Tibial nerve (tissue), 4 donors: ENCODE measurements at regions not wholly inside any gene's neighbourhood (a gene's known extent, or its start where the extent isn't known, plus 50 kb on each side); places are given as distances from the start of the nearest gene placed in this dataset.

ENCODE experiments used
- EP300 ChIP-seq, 2 donors: sonication (generic); formaldehyde crosslinking; IDR thresholded peaks; one replicate each; pipeline ENCODE4 v1.6.1; 2017; ENCODE audit warnings: antibody characterized with exemption in 2 of 2, mild to moderate bottlenecking in 1 of 2
- POLR2A ChIP-seq, 2 donors: fragments of 450-650 bp; IDR thresholded peaks; one replicate each; pipeline ENCODE4 v1.6.1; 2017; ENCODE audit warnings: antibody characterized with exemption in 2 of 2, mild to moderate bottlenecking in 2 of 2, moderate library complexity in 2 of 2
- TF ChIP-seq, protein P1 (sequence below), 5 experiments: fragments of 200-600 bp in 3 of 5; fragments of 450-650 bp in 2 of 5; sonication (generic) in 3 of 5; IDR thresholded peaks; one replicate each; pipeline ENCODE4 v1.5.1; 2016 to 2019; ENCODE audit warnings: antibody characterized with exemption in 5 of 5, mild to moderate bottlenecking in 3 of 5, moderate library complexity in 2 of 5

DNA sequence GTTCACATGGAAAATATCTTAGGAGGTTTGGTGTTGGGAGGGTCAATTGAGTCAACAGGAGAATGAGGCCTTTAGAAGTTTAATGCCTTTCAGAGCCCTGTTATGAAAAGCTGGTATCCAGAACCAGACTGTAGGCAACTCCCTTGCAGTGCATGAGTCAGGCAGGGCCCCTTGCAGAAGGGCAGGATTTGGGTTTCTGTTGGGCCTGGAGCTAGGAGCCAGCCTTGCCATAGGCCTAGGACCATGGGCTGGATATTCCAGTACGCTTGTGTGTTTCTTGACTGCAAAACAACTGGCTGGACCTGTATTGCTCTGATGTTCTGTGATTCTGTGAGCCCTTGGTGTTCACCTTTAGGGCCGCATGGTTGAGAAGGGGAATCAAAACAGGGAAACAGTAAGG lies 121.8 kb upstream of the ADRA1D start:
- TF ChIP-seq, protein P1, sequence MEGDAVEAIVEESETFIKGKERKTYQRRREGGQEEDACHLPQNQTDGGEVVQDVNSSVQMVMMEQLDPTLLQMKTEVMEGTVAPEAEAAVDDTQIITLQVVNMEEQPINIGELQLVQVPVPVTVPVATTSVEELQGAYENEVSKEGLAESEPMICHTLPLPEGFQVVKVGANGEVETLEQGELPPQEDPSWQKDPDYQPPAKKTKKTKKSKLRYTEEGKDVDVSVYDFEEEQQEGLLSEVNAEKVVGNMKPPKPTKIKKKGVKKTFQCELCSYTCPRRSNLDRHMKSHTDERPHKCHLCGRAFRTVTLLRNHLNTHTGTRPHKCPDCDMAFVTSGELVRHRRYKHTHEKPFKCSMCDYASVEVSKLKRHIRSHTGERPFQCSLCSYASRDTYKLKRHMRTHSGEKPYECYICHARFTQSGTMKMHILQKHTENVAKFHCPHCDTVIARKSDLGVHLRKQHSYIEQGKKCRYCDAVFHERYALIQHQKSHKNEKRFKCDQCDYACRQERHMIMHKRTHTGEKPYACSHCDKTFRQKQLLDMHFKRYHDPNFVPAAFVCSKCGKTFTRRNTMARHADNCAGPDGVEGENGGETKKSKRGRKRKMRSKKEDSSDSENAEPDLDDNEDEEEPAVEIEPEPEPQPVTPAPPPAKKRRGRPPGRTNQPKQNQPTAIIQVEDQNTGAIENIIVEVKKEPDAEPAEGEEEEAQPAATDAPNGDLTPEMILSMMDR (IDR thresholded peaks at IDR 0.05), result no peak
- TF ChIP-seq EP300 (IDR thresholded peaks at IDR 0.05) (no peak), POLR2A (IDR thresholded peaks at IDR 0.05) (no peak)
